ENCODE measurements at regions not wholly inside any gene's neighbourhood (a gene's known extent, or its start where the extent isn't known, plus 50 kb on each side); places are given as distances from the start of the nearest gene placed in this dataset.

DNA sequence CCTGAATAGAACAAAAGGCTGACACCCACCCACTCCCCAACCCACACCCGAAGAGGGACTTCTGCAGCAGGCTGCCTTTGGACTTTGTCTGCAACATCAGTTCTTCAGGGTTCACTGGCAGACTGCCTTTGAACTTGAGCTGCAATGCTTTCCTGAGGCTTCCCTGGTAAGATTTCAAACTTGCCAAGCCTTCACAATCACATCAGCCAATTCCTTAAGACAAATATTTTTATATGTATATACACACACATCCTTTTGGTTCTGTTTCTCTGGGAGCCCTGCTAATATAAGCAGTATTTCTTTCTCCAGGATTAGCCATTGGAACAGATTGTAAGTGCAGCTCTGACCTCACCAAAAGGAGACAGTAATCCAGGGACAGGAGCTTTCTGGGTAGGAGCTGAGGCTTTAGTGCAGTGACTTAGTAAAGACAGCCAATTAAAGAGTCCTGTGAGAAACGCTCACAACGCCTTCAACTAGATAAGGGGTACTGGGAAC lies 55.6 kb upstream of the KMT2E start:
- TF ChIP-seq, protein P1, sequence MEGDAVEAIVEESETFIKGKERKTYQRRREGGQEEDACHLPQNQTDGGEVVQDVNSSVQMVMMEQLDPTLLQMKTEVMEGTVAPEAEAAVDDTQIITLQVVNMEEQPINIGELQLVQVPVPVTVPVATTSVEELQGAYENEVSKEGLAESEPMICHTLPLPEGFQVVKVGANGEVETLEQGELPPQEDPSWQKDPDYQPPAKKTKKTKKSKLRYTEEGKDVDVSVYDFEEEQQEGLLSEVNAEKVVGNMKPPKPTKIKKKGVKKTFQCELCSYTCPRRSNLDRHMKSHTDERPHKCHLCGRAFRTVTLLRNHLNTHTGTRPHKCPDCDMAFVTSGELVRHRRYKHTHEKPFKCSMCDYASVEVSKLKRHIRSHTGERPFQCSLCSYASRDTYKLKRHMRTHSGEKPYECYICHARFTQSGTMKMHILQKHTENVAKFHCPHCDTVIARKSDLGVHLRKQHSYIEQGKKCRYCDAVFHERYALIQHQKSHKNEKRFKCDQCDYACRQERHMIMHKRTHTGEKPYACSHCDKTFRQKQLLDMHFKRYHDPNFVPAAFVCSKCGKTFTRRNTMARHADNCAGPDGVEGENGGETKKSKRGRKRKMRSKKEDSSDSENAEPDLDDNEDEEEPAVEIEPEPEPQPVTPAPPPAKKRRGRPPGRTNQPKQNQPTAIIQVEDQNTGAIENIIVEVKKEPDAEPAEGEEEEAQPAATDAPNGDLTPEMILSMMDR (IDR thresholded peaks at IDR 0.05; ENCODE audit: low read depth, low read length, poor library complexity, severe bottlenecking): no peak
- TF ChIP-seq EZH2phosphoT487 (IDR thresholded peaks at IDR 0.05; ENCODE audit: borderline replicate concordance, low read length): no peak
